ENCODE measurements at regions not wholly inside any gene's neighbourhood (a gene's known extent, or its start where the extent isn't known, plus 50 kb on each side); places are given as distances from the start of the nearest gene placed in this dataset.

- TF ChIP-seq EZH2 (IDR thresholded peaks at IDR 0.05; ENCODE audit: borderline replicate concordance, low read depth, low read length, severe bottlenecking) (no peak), CTCF (IDR thresholded peaks at IDR 0.05; ENCODE audit: borderline replicate concordance, extremely low read depth, low read length, poor library complexity, severe bottlenecking) (no peak)
These were observed 153.4 kb upstream of the MYCN start for GRCh38 chr2:15786901-15787300.

Measured in DND-41 (cell line).